Liver (tissue), 8 donors: ENCODE measurements at regions not wholly inside any gene's neighbourhood (a gene's known extent, or its start where the extent isn't known, plus 50 kb on each side); places are given as distances from the start of the nearest gene placed in this dataset.

Experiments
- DNase-seq: peaks from one replicate; pipeline ENCODE4 v3.0.0-alpha.2; 2017; ENCODE audit warnings: low spot score
- H3K27ac ChIP-seq, 2 donors: one replicate each; pipeline ENCODE4 v1.7.0; 2013; ENCODE audit warnings: inconsistent platforms in 2 of 2, low read length in 2 of 2, control low read depth in 1 of 2, low read depth in 1 of 2, mild to moderate bottlenecking in 1 of 2
- H3K27me3 ChIP-seq, 4 donors: one replicate each; pipeline versions ENCODE4 v1.6.1 to v1.7.0; 2013; ENCODE audit warnings: low read length in 3 of 4, inconsistent platforms in 1 of 4, mild to moderate bottlenecking in 1 of 4, moderate library complexity in 1 of 4; ENCODE audit not compliant: control insufficient read depth in 4 of 4, insufficient read depth in 4 of 4
- H3K36me3 ChIP-seq, 4 donors: one replicate each; pipeline versions ENCODE4 v1.6.1 to v1.7.0; 2013; ENCODE audit warnings: low read length in 3 of 4, mild to moderate bottlenecking in 3 of 4, low read depth in 1 of 4, moderate library complexity in 1 of 4; ENCODE audit not compliant: control insufficient read depth in 4 of 4, insufficient read depth in 3 of 4
- H3K4me1 ChIP-seq, 4 donors: one replicate each; pipeline versions ENCODE4 v1.6.1 to v1.7.0; 2013; ENCODE audit warnings: low read length in 3 of 4, mild to moderate bottlenecking in 3 of 4, moderate library complexity in 1 of 4; ENCODE audit not compliant: control insufficient read depth in 4 of 4, insufficient read depth in 4 of 4
- H3K4me3 ChIP-seq, 3 donors: one replicate each; pipeline versions ENCODE4 v1.6.1 to v1.7.0; 2013; ENCODE audit warnings: low read length in 3 of 3, control low read depth in 1 of 3, low read depth in 1 of 3, mild to moderate bottlenecking in 1 of 3
- H3K9ac ChIP-seq, 2 donors: one replicate each; pipeline ENCODE4 v1.7.0; 2013; ENCODE audit warnings: low read length in 2 of 2, mild to moderate bottlenecking in 2 of 2, moderate library complexity in 2 of 2, control low read depth in 1 of 2, low read depth in 1 of 2
- H3K9me3 ChIP-seq, 4 donors: one replicate each; pipeline versions ENCODE4 v1.6.1 to v1.7.0; 2013; ENCODE audit warnings: low read length in 3 of 4; ENCODE audit not compliant: control insufficient read depth in 4 of 4
- ATF3 ChIP-seq: IDR thresholded peaks from 2 replicates; pipeline ENCODE4 v1.6.1; 2016; ENCODE audit warnings: antibody characterized with exemption
- CTCF ChIP-seq: fragments of 150-350 bp; IDR thresholded peaks from 2 replicates; pipeline ENCODE4 v1.5.1; 2017; ENCODE audit warnings: improper control_type of control experiment, low read depth, low read length; ENCODE audit not compliant: missing input control
- EGR1 ChIP-seq, 2 donors: IDR thresholded peaks; 2 replicates each; pipeline ENCODE4 v1.6.1; 2016 to 2018; ENCODE audit warnings: antibody characterized with exemption in 2 of 2, low read depth in 2 of 2
- FOXA1 ChIP-seq: IDR thresholded peaks from 2 replicates; pipeline ENCODE4 v1.6.1; 2016; ENCODE audit warnings: antibody characterized with exemption
- FOXA2 ChIP-seq: IDR thresholded peaks from 2 replicates; pipeline ENCODE4 v1.6.1; 2016; ENCODE audit warnings: antibody characterized with exemption
- GABPA ChIP-seq, 2 donors: IDR thresholded peaks in 1 of 2; conservative IDR thresholded peaks in 1 of 2; 2 replicates each; pipeline ENCODE4 v1.6.1; 2016; ENCODE audit warnings: antibody characterized with exemption in 2 of 2, mild to moderate bottlenecking in 1 of 2, moderate library complexity in 1 of 2
- HNF4A ChIP-seq, 2 donors: conservative IDR thresholded peaks; 2 replicates each; pipeline ENCODE4 v1.6.1; 2016; ENCODE audit warnings: antibody characterized with exemption in 2 of 2, mild to moderate bottlenecking in 2 of 2
- HNF4G ChIP-seq: IDR thresholded peaks from 2 replicates; pipeline ENCODE4 v1.6.1; 2016; ENCODE audit warnings: antibody characterized with exemption
- JUND ChIP-seq, 2 donors: IDR thresholded peaks; 2 replicates each; pipeline ENCODE4 v1.6.1; 2016; ENCODE audit warnings: antibody characterized with exemption in 2 of 2
- MAX ChIP-seq: IDR thresholded peaks from 2 replicates; pipeline ENCODE4 v1.6.1; 2016; ENCODE audit warnings: antibody characterized with exemption
- NR2F2 ChIP-seq: IDR thresholded peaks from 2 replicates; pipeline ENCODE4 v1.6.1; 2016; ENCODE audit warnings: antibody characterized with exemption
- RAD21 ChIP-seq, 2 donors: IDR thresholded peaks; 2 replicates each; pipeline ENCODE4 v1.6.1; 2016; ENCODE audit warnings: antibody characterized with exemption in 2 of 2, mild to moderate bottlenecking in 2 of 2
- REST ChIP-seq: IDR thresholded peaks from 2 replicates; pipeline ENCODE4 v1.6.1; 2016; ENCODE audit warnings: antibody characterized with exemption, mild to moderate bottlenecking
- RXRA ChIP-seq, 2 donors: IDR thresholded peaks; 2 replicates each; pipeline ENCODE4 v1.6.1; 2017 to 2018; ENCODE audit warnings: antibody characterized with exemption in 2 of 2, mild to moderate bottlenecking in 1 of 2
- SP1 ChIP-seq: IDR thresholded peaks from 2 replicates; pipeline ENCODE4 v1.6.1; 2018; ENCODE audit warnings: antibody characterized with exemption, mild to moderate bottlenecking
- TAF1 ChIP-seq: conservative IDR thresholded peaks from 2 replicates; pipeline ENCODE4 v1.6.1; 2016; ENCODE audit warnings: antibody characterized with exemption, mild to moderate bottlenecking
- YY1 ChIP-seq: IDR thresholded peaks from 2 replicates; pipeline ENCODE4 v1.6.1; 2016; ENCODE audit warnings: antibody characterized with exemption, mild to moderate bottlenecking
- ZBTB33 ChIP-seq: IDR thresholded peaks from 2 replicates; pipeline ENCODE4 v1.6.1; 2016; ENCODE audit warnings: antibody characterized with exemption
- WGBS: extraction: QIAGEN DNeasy Blood & Tissue Kit; methylation state at CpG from one replicate; pipeline ENCODE4 v1.1.7; 2013; 5-methylcytosine and 5-hydroxymethylcytosine counted together
- donor health status: healthy.
- donor health status: healthy.
- donor health status: healthy.
- donor health status: healthy.
- donor health status: healthy.

- Histone ChIP-seq H3K27ac (no peak overlapping the region), H3K4me1 (no peaks in the 10 kb centered on the region), H3K36me3 (no peaks in the 10 kb centered on the region), H3K9ac (no peak overlapping the region), H3K4me3 (no peak overlapping the region), H3K27me3 (no peaks in the 10 kb centered on the region), H3K9me3 (peaks cover 0 to 2% (median 0%) of the 10 kb centered on the region in 4 donors)
- WGBS, result 84% methylated on average over 20 of the region's 20 CpGs
- DNase-seq, result peak; percentile 13
- TF ChIP-seq RAD21 (IDR thresholded peaks at IDR 0.05), result no peak
- no peak for TF ChIP-seq YY1
- TF ChIP-seq TAF1, result no peak
- no peak for TF ChIP-seq ZBTB33
- TF ChIP-seq SP1, result no peak
- no peak for TF ChIP-seq RXRA (IDR thresholded peaks at IDR 0.05)
- no peak for TF ChIP-seq REST
- TF ChIP-seq EGR1 (IDR thresholded peaks at IDR 0.05; ENCODE audit: low read depth in 2 of 2), result no peak
- TF ChIP-seq NR2F2, result no peak
- no peak for TF ChIP-seq FOXA1
- TF ChIP-seq JUND (IDR thresholded peaks at IDR 0.05), result no peak
- TF ChIP-seq FOXA2, result no peak
- no peak for TF ChIP-seq MAX
- no peak for TF ChIP-seq HNF4G
- TF ChIP-seq ATF3, result no peak
- no peak for TF ChIP-seq GABPA (IDR thresholded peaks at IDR 0.05 in 1 of 2, conservative IDR thresholded peaks at IDR 0.05 in 1 of 2)
- TF ChIP-seq HNF4A (conservative IDR thresholded peaks at IDR 0.05), result no peak
- no peak for TF ChIP-seq CTCF
Measured at GRCh38 chr11:134654161-134654915, 242.3 kb upstream of the B3GAT1 start.
